ENCODE measurements at regions not wholly inside any gene's neighbourhood (a gene's known extent, or its start where the extent isn't known, plus 50 kb on each side); places are given as distances from the start of the nearest gene placed in this dataset.

DNA sequence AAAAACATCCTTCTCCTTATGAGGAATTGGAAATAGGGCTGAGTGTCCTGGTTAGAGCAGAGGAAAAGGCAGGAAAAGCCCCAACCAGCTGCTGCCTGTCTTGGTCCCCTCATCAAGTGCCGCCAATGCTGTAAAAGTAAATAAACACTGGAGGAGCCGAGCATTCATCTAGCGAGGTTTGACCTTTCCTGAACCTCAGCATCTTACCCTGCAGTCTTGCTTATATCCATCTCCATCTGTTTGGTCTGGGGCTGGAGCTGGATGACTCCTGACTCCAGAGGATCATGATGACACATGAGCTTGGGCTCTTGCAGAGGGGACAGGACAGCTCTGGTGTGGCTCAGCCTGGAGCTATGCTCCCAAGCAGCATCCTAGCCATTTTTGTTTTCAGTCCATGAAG lies 501.1 kb downstream of the TNS3 start:
- Histone ChIP-seq H4K20me1 (ENCODE audit: insufficient read depth) (no peaks in the 10 kb centered on the region), H3K4me2 (ENCODE audit: low read length) (no peak overlapping the region), H3K79me2 (ENCODE audit: insufficient read depth, low read length) (no peaks in the 10 kb centered on the region), H3K27ac (ENCODE audit: low read depth, low read length) (no peak overlapping the region), H2AFZ (ENCODE audit: low read depth, low read length, poor library complexity, severe bottlenecking) (no peak overlapping the region), H3K9me3 (ENCODE audit: control insufficient read depth in 1 of 2, insufficient read depth in 1 of 2, low read depth in 1 of 2, low read length in 2 of 2) (no peaks in the 10 kb centered on the region), H3K4me1 (ENCODE audit: control insufficient read depth in 1 of 2, insufficient read depth in 2 of 2, low read length in 2 of 2) (no peaks in the 10 kb centered on the region), H3K36me3 (ENCODE audit: control insufficient read depth in 1 of 2, insufficient read depth in 2 of 2, low read length in 2 of 2) (no peaks in the 10 kb centered on the region), H3K9ac (ENCODE audit: low read length) (no peak overlapping the region), H3K9me2 (ENCODE audit: insufficient read depth) (no peaks in the 10 kb centered on the region), H3K27me3 (ENCODE audit: insufficient read depth, low read length) (no peaks in the 10 kb centered on the region), H3K4me3 (replicated peaks in 1 of 2; ENCODE audit: low read depth in 1 of 2, low read length in 2 of 2) (no peak overlapping the region)
- ChIA-PET CTCF (no interaction called here), POLR2A (no interaction called here), RAD21 (ENCODE audit: low non-redundant PET in 1 of 2, low total read pairs in 2 of 2, uncharacterized antibody in 2 of 2, unreplicated experiment in 2 of 2) (no interaction called here)
- intact Hi-C loops (cut with micrococcal nuclease): no loop called here
- no peak for TF ChIP-seq JUND (IDR thresholded peaks at IDR 0.05)
- no peak for TF ChIP-seq POLR2AphosphoS5 (IDR thresholded peaks at IDR 0.05; ENCODE audit: low read depth, low read length)
- ATAC-seq (no peak), DNase-seq (ENCODE audit: low read depth, low spot score) (no peak)
- no TSS peak for BruUV-seq (replicated peaks)

DNA sequence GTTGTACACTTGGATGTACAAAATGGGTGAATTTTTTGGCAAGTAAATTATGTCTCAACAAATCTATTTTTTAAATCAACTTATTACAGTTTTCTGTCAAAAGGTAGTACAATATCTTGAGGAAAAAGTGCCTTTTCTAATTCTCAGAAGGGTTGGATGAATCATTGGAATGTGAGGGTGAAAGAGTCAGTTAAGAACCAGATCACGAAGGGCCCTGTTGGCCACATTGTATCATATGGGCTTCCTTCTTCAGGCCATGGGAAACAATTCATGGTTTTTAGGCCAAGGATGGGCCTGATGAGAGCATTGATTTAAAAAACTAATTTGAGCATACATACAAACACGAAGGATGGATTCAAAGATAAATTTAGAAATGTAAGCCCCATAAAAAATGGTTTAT lies 503.7 kb downstream of the TNS3 start:
- H3K4me1 ChIP-seq (ENCODE audit: control insufficient read depth in 1 of 2, insufficient read depth in 2 of 2, low read length in 2 of 2): no peaks in the 10 kb centered on the region

More for the DNA sequence above, 503.7 kb downstream of the TNS3 start:
- ChIA-PET RAD21 (ENCODE audit: low non-redundant PET in 1 of 2, low total read pairs in 2 of 2, uncharacterized antibody in 2 of 2, unreplicated experiment in 2 of 2) (no interaction called here), POLR2A (no interaction called here), CTCF (no interaction called here)
- H3K9me2 ChIP-seq (ENCODE audit: insufficient read depth): no peaks in the 10 kb centered on the region
- H4K20me1 ChIP-seq (ENCODE audit: insufficient read depth): no peaks in the 10 kb centered on the region
- TF ChIP-seq SRF (IDR thresholded peaks at IDR 0.05; ENCODE audit: low read depth) (no peak), JUND (IDR thresholded peaks at IDR 0.05) (no peak), ELF1 (IDR thresholded peaks at IDR 0.05; ENCODE audit: borderline replicate concordance, low read depth) (no peak), EZH2phosphoT487 (IDR thresholded peaks at IDR 0.05; ENCODE audit: borderline replicate concordance) (no peak), SP1 (IDR thresholded peaks at IDR 0.05; ENCODE audit: low read depth) (no peak), ZNF274 (IDR thresholded peaks at IDR 0.05; ENCODE audit: low read depth, low read length) (no peak), CEBPB (IDR thresholded peaks at IDR 0.05; ENCODE audit: low read depth) (no peak)
- H3K79me2 ChIP-seq (ENCODE audit: insufficient read depth, low read length): no peaks in the 10 kb centered on the region
- no TSS peak for BruUV-seq (replicated peaks)
- H3K27me3 ChIP-seq (ENCODE audit: insufficient read depth, low read length): no peaks in the 10 kb centered on the region
- H3K4me2 ChIP-seq (ENCODE audit: low read length): no peak overlapping the region
- DNase-seq (ENCODE audit: low read depth, low spot score): no peak
- no peak overlapping the region for H3K27ac ChIP-seq (ENCODE audit: low read depth, low read length)
- no peaks in the 10 kb centered on the region for H3K9me3 ChIP-seq (ENCODE audit: control insufficient read depth in 1 of 2, insufficient read depth in 1 of 2, low read depth in 1 of 2, low read length in 2 of 2)
- no peaks in the 10 kb centered on the region for H3K36me3 ChIP-seq (ENCODE audit: control insufficient read depth in 1 of 2, insufficient read depth in 2 of 2, low read length in 2 of 2)
- ATAC-seq: no peak
- no peak overlapping the region for H2AFZ ChIP-seq (ENCODE audit: low read depth, low read length, poor library complexity, severe bottlenecking)
- no peak overlapping the region for H3K9ac ChIP-seq (ENCODE audit: low read length)
- intact Hi-C loops (cut with micrococcal nuclease): no loop called here
- no peak overlapping the region for H3K4me3 ChIP-seq (replicated peaks in 1 of 2; ENCODE audit: low read depth in 1 of 2, low read length in 2 of 2)
